ENCODE measurements at regions not wholly inside any gene's neighbourhood (a gene's known extent, or its start where the extent isn't known, plus 50 kb on each side); places are given as distances from the start of the nearest gene placed in this dataset.
"Not testable (repeated sequence)": the region's sequence is repeated elsewhere in the genome, so short reads cannot be mapped to it uniquely, and the experiment has no call there.

GRCh38 chr1:37360011-37360410 is 114.4 kb upstream of the ZC3H12A start:
- no peaks in the 10 kb centered on the region for H3K36me3 ChIP-seq
- H3K4me1 ChIP-seq, result peaks cover 3% of the 10 kb centered on the region; the same call in 1 of the 2 replicates
- no peaks in the 10 kb centered on the region for H3K9me3 ChIP-seq
- H3K27me3 ChIP-seq, result no peaks in the 10 kb centered on the region
- DNase-seq, result no peak
- TF ChIP-seq CTCF (IDR thresholded peaks at IDR 0.05; ENCODE audit: low read depth, low read length), result no peak
- H3K4me3 ChIP-seq (ENCODE audit: low read depth, low read length), result no peak overlapping the region

- DNase-seq, result peak; percentile 52
- Histone ChIP-seq H3K4me1 (peaks cover 3% of the 10 kb centered on the region; the same call in 1 of the 2 replicates), H3K27me3 (no peaks in the 10 kb centered on the region), H3K36me3 (no peaks in the 10 kb centered on the region), H3K9me3 (no peaks in the 10 kb centered on the region), H3K4me3 (ENCODE audit: low read depth, low read length) (no peak overlapping the region)
- no peak for TF ChIP-seq CTCF (IDR thresholded peaks at IDR 0.05; ENCODE audit: low read depth, low read length)
Observed at GRCh38 chr1:37362594-37363385, 111.6 kb upstream of the ZC3H12A start.

- H3K9me3 ChIP-seq, result no peaks in the 10 kb centered on the region
- H3K4me1 ChIP-seq, result peaks cover 3% of the 10 kb centered on the region; the same call in 1 of the 2 replicates
- H3K4me3 ChIP-seq (ENCODE audit: low read depth, low read length), result no peak overlapping the region
- DNase-seq, result no peak
- no peak for TF ChIP-seq CTCF (IDR thresholded peaks at IDR 0.05; ENCODE audit: low read depth, low read length)
- no peaks in the 10 kb centered on the region for H3K36me3 ChIP-seq
- no peaks in the 10 kb centered on the region for H3K27me3 ChIP-seq
Observed at GRCh38 chr1:37363535-37363934, 110.8 kb upstream of the ZC3H12A start.

DNA sequence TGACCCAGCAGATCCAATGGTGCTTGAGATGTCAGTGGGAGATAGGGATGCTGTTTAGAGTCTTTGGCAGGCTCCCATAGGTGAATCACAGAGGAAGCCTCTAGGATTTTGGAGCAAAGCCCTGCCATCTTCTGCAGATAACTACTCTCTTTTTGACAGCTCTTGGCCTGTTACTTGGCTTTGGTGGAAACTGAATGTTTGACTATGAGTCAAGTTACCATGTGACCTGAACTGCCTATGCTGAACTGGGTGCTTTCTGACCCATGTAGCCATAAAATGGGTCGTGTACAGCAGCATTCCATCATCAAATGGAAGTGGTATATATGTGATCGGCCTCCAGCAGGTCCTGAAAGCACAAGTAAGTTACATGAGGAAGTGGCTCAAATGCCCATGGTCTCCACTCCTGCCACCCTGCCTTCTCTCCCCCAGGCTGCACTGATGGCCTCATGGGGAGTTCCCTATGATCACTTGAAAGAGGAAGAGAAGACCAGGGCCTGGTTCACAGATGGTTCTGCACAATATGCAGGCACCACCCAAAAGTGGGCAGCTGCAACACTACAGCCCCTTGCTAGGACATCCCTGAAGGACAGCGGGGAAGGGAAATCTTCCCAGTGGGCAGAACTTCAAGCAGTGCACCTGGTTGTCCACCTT is 105.6 kb upstream of the ZC3H12A start:
- H3K4me3 ChIP-seq (ENCODE audit: low read depth, low read length); DNase-seq: not testable (repeated sequence)

DNA sequence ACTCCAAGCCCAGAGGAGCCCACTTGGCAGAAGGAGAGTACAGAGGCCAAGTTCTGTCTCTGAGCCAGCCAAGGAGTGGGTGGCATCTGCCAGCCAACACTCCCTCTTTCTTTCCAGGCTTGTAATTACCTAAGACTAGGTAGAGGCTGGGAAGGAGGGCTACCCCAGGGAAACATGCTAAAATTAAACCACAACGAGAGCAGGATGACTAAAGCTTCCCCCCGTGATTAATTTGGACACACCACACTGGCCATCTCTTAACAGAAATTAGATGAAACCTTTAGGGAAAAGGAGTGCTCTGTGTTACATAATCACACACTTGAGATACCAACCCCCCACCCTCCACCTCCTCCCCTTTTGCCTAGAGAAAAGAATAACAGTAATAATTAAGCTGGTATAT is 102.1 kb upstream of the ZC3H12A start:
- Histone ChIP-seq H3K4me1 (no peaks in the 10 kb centered on the region), H3K4me3 (ENCODE audit: low read depth, low read length) (no peak overlapping the region), H3K9me3 (no peaks in the 10 kb centered on the region), H3K27me3 (no peaks in the 10 kb centered on the region), H3K36me3 (no peaks in the 10 kb centered on the region)
- no peak for DNase-seq
- no peak for TF ChIP-seq CTCF (IDR thresholded peaks at IDR 0.05; ENCODE audit: low read depth, low read length)

More for the DNA sequence above, 105.6 kb upstream of the ZC3H12A start:
- not testable (repeated sequence) for H3K4me1 ChIP-seq, H3K36me3 ChIP-seq, H3K27me3 ChIP-seq, H3K9me3 ChIP-seq

DNA sequence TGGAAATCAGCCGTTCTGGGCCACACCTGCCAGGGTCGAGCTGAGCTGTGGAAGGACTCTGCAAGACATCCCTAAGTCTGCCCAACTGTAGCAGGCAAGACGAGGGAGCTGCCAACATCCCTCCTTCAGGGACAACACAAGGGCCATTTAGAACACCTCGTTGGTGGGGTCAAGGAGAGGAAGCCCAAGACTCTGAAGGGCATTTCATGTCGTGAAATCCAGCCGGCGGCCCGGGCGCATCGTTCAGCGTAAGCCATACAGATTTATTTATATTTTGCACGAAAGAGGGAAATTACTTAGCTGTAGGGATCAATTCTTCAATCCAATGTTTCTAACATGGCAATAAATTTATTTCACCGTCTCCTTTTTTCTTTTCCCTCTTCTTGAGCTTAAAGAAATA is 101.7 kb upstream of the ZC3H12A start:
- no peaks in the 10 kb centered on the region for H3K4me1 ChIP-seq
- no peak for TF ChIP-seq CTCF (IDR thresholded peaks at IDR 0.05; ENCODE audit: low read depth, low read length)
- no peak for DNase-seq
- H3K4me3 ChIP-seq (ENCODE audit: low read depth, low read length), result no peak overlapping the region
- H3K27me3 ChIP-seq, result no peaks in the 10 kb centered on the region
- H3K9me3 ChIP-seq, result no peaks in the 10 kb centered on the region
- H3K36me3 ChIP-seq, result no peaks in the 10 kb centered on the region
